ENCODE measurements at regions not wholly inside any gene's neighbourhood (a gene's known extent, or its start where the extent isn't known, plus 50 kb on each side); places are given as distances from the start of the nearest gene placed in this dataset.

DNA sequence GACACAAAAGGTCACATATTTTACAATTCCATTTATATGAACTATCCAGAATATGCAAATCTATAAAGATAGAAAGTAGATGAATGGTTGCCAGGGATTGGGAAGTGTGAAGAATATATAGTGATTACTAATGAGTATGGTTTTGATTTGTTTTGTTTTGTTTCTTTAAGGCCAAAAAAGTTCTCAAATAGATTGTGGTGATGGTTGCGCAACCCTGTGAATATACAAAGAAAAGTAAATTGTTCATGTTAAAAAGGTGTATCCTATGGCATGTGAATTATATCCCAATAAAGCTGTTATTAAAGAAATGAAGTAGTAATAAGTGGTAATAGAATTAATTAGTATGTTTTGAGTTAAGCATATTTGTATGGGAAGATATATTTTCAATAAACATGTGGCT, 431.8 kb upstream of the CNTN4 start:
- no peaks in the 10 kb centered on the region for H3K9me2 ChIP-seq (replicated peaks; ENCODE audit: insufficient read depth, low read length)
- no peak overlapping the region for H3K4me3 ChIP-seq (ENCODE audit: low read length)
- TF ChIP-seq EZH2 (optimal IDR thresholded peaks at IDR 0.05; ENCODE audit: low read depth, low read length) (no peak), CTCF (IDR thresholded peaks at IDR 0.05; ENCODE audit: low read length) (no peak), EZH2phosphoT487 (IDR thresholded peaks at IDR 0.05; ENCODE audit: low read length) (no peak)
- H3K36me3 ChIP-seq (replicated peaks; ENCODE audit: insufficient read depth, low read length) = no peaks in the 10 kb centered on the region
- H3K79me2 ChIP-seq (ENCODE audit: low read length) = no peaks in the 10 kb centered on the region
- no peak overlapping the region for H3K9ac ChIP-seq (ENCODE audit: low read length)
- H4K20me1 ChIP-seq (ENCODE audit: insufficient read depth, low read length) = no peaks in the 10 kb centered on the region
- no peaks in the 10 kb centered on the region for H3K27me3 ChIP-seq (replicated peaks; ENCODE audit: insufficient read depth, low read length)
- no peak for DNase-seq
- H3K4me1 ChIP-seq (ENCODE audit: low read length) = no peaks in the 10 kb centered on the region
- H3K27ac ChIP-seq (ENCODE audit: low read length) = no peak overlapping the region
- no peak overlapping the region for H2AFZ ChIP-seq (ENCODE audit: low read length)
- no peak overlapping the region for H3K4me2 ChIP-seq (ENCODE audit: low read depth, low read length)
- no peaks in the 10 kb centered on the region for H3K9me3 ChIP-seq (replicated peaks; ENCODE audit: insufficient read depth, low read length)
- H3F3A ChIP-seq (ENCODE audit: insufficient read depth, low read length) = no peaks in the 10 kb centered on the region

GRCh38 chr3:1677576-1678156, 421.0 kb upstream of the CNTN4 start:
- H3K9me3 ChIP-seq (replicated peaks; ENCODE audit: insufficient read depth, low read length) = no peaks in the 10 kb centered on the region

GRCh38 chr3:1692428-1692827, 406.2 kb upstream of the CNTN4 start:
- DNase-seq = no peak
- Histone ChIP-seq H2AFZ (ENCODE audit: low read length) (no peak overlapping the region), H3K4me3 (ENCODE audit: low read length) (no peak overlapping the region), H3K9ac (ENCODE audit: low read length) (no peak overlapping the region), H3K36me3 (replicated peaks; ENCODE audit: insufficient read depth, low read length) (no peaks in the 10 kb centered on the region), H3K27me3 (replicated peaks; ENCODE audit: insufficient read depth, low read length) (no peaks in the 10 kb centered on the region), H3K9me3 (replicated peaks; ENCODE audit: insufficient read depth, low read length) (no peaks in the 10 kb centered on the region), H3K9me2 (replicated peaks; ENCODE audit: insufficient read depth, low read length) (no peaks in the 10 kb centered on the region), H3K27ac (ENCODE audit: low read length) (no peak overlapping the region), H3K4me2 (ENCODE audit: low read depth, low read length) (no peak overlapping the region), H4K20me1 (ENCODE audit: insufficient read depth, low read length) (no peaks in the 10 kb centered on the region), H3F3A (ENCODE audit: insufficient read depth, low read length) (no peaks in the 10 kb centered on the region), H3K4me1 (ENCODE audit: low read length) (no peaks in the 10 kb centered on the region), H3K79me2 (ENCODE audit: low read length) (no peaks in the 10 kb centered on the region)
- TF ChIP-seq CTCF (IDR thresholded peaks at IDR 0.05; ENCODE audit: low read length) = no peak
- no peak for TF ChIP-seq EZH2 (optimal IDR thresholded peaks at IDR 0.05; ENCODE audit: low read depth, low read length)
- no peak for TF ChIP-seq EZH2phosphoT487 (IDR thresholded peaks at IDR 0.05; ENCODE audit: low read length)

More at GRCh38 chr3:1677576-1678156, 421.0 kb upstream of the CNTN4 start:
- H2AFZ ChIP-seq (ENCODE audit: low read length) = no peak overlapping the region
- H3K36me3 ChIP-seq (replicated peaks; ENCODE audit: insufficient read depth, low read length) = no peaks in the 10 kb centered on the region
- no peaks in the 10 kb centered on the region for H3K4me1 ChIP-seq (ENCODE audit: low read length)
- no peaks in the 10 kb centered on the region for H4K20me1 ChIP-seq (ENCODE audit: insufficient read depth, low read length)
- no peak overlapping the region for H3K4me2 ChIP-seq (ENCODE audit: low read depth, low read length)
- DNase-seq = no peak
- H3K27me3 ChIP-seq (replicated peaks; ENCODE audit: insufficient read depth, low read length) = no peaks in the 10 kb centered on the region
- TF ChIP-seq EZH2phosphoT487 (IDR thresholded peaks at IDR 0.05; ENCODE audit: low read length) (no peak), EZH2 (optimal IDR thresholded peaks at IDR 0.05; ENCODE audit: low read depth, low read length) (no peak), CTCF (IDR thresholded peaks at IDR 0.05; ENCODE audit: low read length) (no peak)
- H3K79me2 ChIP-seq (ENCODE audit: low read length) = no peaks in the 10 kb centered on the region
- no peak overlapping the region for H3K4me3 ChIP-seq (ENCODE audit: low read length)
- no peak overlapping the region for H3K27ac ChIP-seq (ENCODE audit: low read length)
- H3K9me2 ChIP-seq (replicated peaks; ENCODE audit: insufficient read depth, low read length) = no peaks in the 10 kb centered on the region
- no peaks in the 10 kb centered on the region for H3F3A ChIP-seq (ENCODE audit: insufficient read depth, low read length)
- no peak overlapping the region for H3K9ac ChIP-seq (ENCODE audit: low read length)
